ENCODE measurements at regions not wholly inside any gene's neighbourhood (a gene's known extent, or its start where the extent isn't known, plus 50 kb on each side); places are given as distances from the start of the nearest gene placed in this dataset.

DNA sequence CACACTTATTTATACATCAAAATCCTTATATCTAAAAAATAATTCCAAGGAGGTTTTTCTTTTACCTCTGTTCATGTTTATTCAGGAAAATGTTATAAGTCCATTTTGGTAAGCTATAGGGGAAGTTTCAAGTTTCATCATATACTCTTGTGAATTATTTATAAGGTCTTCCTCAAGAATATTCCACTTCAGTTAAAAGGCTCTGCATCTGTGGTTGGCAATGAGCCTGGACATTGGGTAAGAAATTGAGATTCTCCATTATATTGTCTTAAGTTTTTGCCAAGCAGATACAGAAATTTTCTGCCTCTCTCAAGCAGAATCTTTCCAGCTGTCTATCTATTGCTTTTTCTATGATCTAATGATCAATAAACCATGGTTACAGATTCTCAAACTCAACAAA, 641.9 kb downstream of the NLGN4X start:
- H3K4me1 ChIP-seq, result no peaks in the 10 kb centered on the region
- TF ChIP-seq POLR2A (IDR thresholded peaks at IDR 0.05), result no peak
- TF ChIP-seq, protein P1, sequence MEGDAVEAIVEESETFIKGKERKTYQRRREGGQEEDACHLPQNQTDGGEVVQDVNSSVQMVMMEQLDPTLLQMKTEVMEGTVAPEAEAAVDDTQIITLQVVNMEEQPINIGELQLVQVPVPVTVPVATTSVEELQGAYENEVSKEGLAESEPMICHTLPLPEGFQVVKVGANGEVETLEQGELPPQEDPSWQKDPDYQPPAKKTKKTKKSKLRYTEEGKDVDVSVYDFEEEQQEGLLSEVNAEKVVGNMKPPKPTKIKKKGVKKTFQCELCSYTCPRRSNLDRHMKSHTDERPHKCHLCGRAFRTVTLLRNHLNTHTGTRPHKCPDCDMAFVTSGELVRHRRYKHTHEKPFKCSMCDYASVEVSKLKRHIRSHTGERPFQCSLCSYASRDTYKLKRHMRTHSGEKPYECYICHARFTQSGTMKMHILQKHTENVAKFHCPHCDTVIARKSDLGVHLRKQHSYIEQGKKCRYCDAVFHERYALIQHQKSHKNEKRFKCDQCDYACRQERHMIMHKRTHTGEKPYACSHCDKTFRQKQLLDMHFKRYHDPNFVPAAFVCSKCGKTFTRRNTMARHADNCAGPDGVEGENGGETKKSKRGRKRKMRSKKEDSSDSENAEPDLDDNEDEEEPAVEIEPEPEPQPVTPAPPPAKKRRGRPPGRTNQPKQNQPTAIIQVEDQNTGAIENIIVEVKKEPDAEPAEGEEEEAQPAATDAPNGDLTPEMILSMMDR (IDR thresholded peaks at IDR 0.05), result no peak
- H3K27ac ChIP-seq, result no peak overlapping the region
- H3K9me3 ChIP-seq, result no peaks in the 10 kb centered on the region
- DNase-seq, result no peak
- no peaks in the 10 kb centered on the region for H3K27me3 ChIP-seq
- no peak overlapping the region for H3K4me3 ChIP-seq
- H3K36me3 ChIP-seq, result no peaks in the 10 kb centered on the region
- intact Hi-C loops (cut with DNase I; ENCODE audit: low total_unique reads), result no loop called here

DNA sequence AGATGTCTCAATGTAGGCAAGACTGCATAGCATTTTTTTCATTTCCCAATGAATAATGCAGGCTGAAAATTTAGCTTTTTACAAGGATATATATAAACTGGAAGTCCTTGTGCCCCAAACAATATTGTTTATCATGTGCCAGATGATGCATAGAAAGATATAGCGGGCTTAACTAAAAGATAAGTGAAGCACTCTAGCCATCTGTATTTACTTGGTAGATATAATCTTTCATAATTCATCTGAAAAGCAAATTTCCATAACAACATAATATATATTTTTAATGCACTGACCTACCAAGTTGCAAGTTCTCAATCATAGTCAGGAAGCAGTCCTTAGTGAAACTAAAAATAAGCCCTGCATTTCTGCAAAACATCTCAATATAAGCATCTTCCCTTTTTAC, 653.3 kb downstream of the NLGN4X start:
- no peaks in the 10 kb centered on the region for H3K9me3 ChIP-seq
- no peak overlapping the region for H3K4me3 ChIP-seq
- intact Hi-C loops (cut with DNase I; ENCODE audit: low total_unique reads), result no loop called here
- H3K27me3 ChIP-seq, result no peaks in the 10 kb centered on the region
- no peak overlapping the region for H3K27ac ChIP-seq
- no peaks in the 10 kb centered on the region for H3K36me3 ChIP-seq
- no peak for DNase-seq
- TF ChIP-seq POLR2A (IDR thresholded peaks at IDR 0.05), result no peak
- TF ChIP-seq, protein P1 (IDR thresholded peaks at IDR 0.05), result no peak
- no peaks in the 10 kb centered on the region for H3K4me1 ChIP-seq

DNA sequence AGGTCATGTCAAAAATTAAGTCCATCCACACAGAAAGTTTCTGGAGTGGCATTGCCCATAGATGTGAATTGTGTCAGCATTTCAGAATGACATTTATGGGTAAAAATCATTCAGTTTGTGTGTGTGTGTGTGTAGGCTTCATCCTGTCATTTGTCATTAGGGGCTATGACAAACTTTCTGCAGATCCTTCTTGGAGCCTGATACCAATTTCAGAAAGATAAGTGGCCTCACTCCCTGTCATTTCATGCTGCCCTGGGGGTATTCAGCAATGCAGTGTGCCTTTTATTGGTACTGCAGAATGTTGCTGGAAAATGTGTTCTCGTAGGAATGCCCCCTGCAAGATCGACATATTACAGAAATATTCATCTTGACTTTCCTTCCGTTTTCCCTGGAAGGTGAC, 659.7 kb downstream of the NLGN4X start:
- no peak overlapping the region for H3K4me3 ChIP-seq
- no peaks in the 10 kb centered on the region for H3K4me1 ChIP-seq
- H3K9me3 ChIP-seq, result no peaks in the 10 kb centered on the region
- no peaks in the 10 kb centered on the region for H3K36me3 ChIP-seq
- intact Hi-C loops (cut with DNase I; ENCODE audit: low total_unique reads), result no loop called here
- no peak for DNase-seq
- H3K27ac ChIP-seq, result no peak overlapping the region
- TF ChIP-seq POLR2A (IDR thresholded peaks at IDR 0.05), result no peak
- TF ChIP-seq, protein P1 (IDR thresholded peaks at IDR 0.05), result no peak
- H3K27me3 ChIP-seq, result no peaks in the 10 kb centered on the region

DNA sequence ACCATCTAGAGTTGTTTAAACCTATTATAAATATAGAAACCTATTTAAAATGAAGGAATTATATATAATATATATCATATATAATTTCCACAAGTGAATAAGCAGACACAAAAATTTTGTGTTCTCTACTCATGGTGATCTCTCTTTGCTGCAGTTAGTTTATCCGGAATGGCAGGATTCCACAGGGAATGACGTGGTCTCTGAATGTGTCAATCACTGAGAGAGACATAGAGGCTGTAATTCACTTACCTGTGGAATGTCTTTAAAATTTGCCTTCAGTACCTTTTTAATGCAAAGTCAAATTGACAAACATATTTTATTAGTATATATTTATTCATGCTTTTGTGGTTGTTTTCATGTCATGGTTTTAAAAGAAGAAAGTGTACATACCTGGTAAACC, 669.3 kb downstream of the NLGN4X start:
- H3K9me3 ChIP-seq, result no peaks in the 10 kb centered on the region
- H3K27me3 ChIP-seq, result no peaks in the 10 kb centered on the region
- no peak overlapping the region for H3K4me3 ChIP-seq
- TF ChIP-seq POLR2A (IDR thresholded peaks at IDR 0.05), result no peak
- TF ChIP-seq, protein P1 (IDR thresholded peaks at IDR 0.05), result no peak
- H3K4me1 ChIP-seq, result no peaks in the 10 kb centered on the region
- no peaks in the 10 kb centered on the region for H3K36me3 ChIP-seq
- intact Hi-C loops (cut with DNase I; ENCODE audit: low total_unique reads), result no loop called here
- DNase-seq, result no peak
- H3K27ac ChIP-seq, result no peak overlapping the region

DNA sequence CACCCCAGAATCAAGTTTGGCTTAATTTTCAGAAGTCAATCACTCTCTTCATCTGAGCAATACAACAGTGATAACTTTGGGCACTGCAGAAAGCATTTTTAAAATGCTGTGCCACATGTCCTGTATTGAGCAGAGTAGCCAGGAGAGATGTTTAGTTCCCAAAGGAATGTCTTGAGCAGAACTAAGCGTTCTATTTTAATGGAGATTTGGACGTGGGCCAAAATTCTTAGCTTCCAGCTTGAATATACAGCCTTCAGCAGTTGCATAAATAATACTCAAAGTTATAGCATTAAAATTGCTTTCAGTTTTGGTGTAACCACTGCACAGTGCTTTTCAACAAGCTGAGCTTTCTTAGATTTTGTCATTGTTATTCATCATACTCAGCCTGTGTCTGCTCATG, 679.2 kb downstream of the NLGN4X start:
- no peak for TF ChIP-seq POLR2A (IDR thresholded peaks at IDR 0.05)
- TF ChIP-seq, protein P1 (IDR thresholded peaks at IDR 0.05), result no peak
- Histone ChIP-seq H3K27me3 (no peaks in the 10 kb centered on the region), H3K4me1 (no peaks in the 10 kb centered on the region), H3K27ac (no peak overlapping the region), H3K4me3 (no peak overlapping the region), H3K36me3 (no peaks in the 10 kb centered on the region), H3K9me3 (no peaks in the 10 kb centered on the region)
- DNase-seq, result no peak
- intact Hi-C loops (cut with DNase I; ENCODE audit: low total_unique reads), result no loop called here

All from uterus (tissue), 3 donors.